Spleen (tissue), 11 donors: ENCODE measurements at regions not wholly inside any gene's neighbourhood (a gene's known extent, or its start where the extent isn't known, plus 50 kb on each side); places are given as distances from the start of the nearest gene placed in this dataset.

ENCODE experiments used
- DNase-seq: peaks from one replicate; pipeline ENCODE4 v3.0.0-alpha.2; 2020
- H3K27ac ChIP-seq, 8 donors: fragments of 200-600 bp; sonication (generic) in 7 of 8; 1 replicate in 4 of 8; 2 replicates in 4 of 8; pipeline versions ENCODE4 v1.5.0 to v1.8.0; 2016 to 2021; ENCODE audit warnings: inconsistent platforms in 4 of 8, mild to moderate bottlenecking in 4 of 8, moderate library complexity in 1 of 8
- H3K27me3 ChIP-seq, 7 donors: fragments of 200-600 bp; sonication (generic) in 6 of 7; replicated peaks in 1 of 7; 1 replicate in 4 of 7; 2 replicates in 3 of 7; pipeline versions ENCODE4 v1.5.0 to v1.8.0; 2016 to 2021; ENCODE audit warnings: inconsistent platforms in 3 of 7, mild to moderate bottlenecking in 1 of 7
- H3K36me3 ChIP-seq, 6 donors: fragments of 200-600 bp; sonication (generic) in 5 of 6; 1 replicate in 4 of 6; 2 replicates in 2 of 6; pipeline versions ENCODE4 v1.5.0 to v1.8.0; 2016 to 2021; ENCODE audit warnings: inconsistent platforms in 2 of 6
- H3K4me1 ChIP-seq, 6 donors: fragments of 200-600 bp; sonication (generic) in 5 of 6; 1 replicate in 3 of 6; 2 replicates in 3 of 6; pipeline versions ENCODE4 v1.5.0 to v1.8.0; 2016 to 2021; ENCODE audit warnings: inconsistent platforms in 3 of 6
- H3K4me3 ChIP-seq, 8 donors: fragments of 200-600 bp; sonication (generic) in 7 of 8; 1 replicate in 4 of 8; 2 replicates in 4 of 8; pipeline versions ENCODE4 v1.5.0 to v1.8.0; 2016 to 2021; ENCODE audit warnings: inconsistent platforms in 4 of 8, mild to moderate bottlenecking in 4 of 8, moderate library complexity in 2 of 8
- H3K9me3 ChIP-seq, 8 donors: fragments of 200-600 bp; sonication (generic) in 7 of 8; 1 replicate in 4 of 8; 2 replicates in 4 of 8; pipeline versions ENCODE4 v1.5.0 to v1.8.0; 2016 to 2021; ENCODE audit warnings: inconsistent platforms in 4 of 8
- POLR2A ChIP-seq, 3 donors: fragments of 450-650 bp; IDR thresholded peaks; one replicate each; pipeline ENCODE4 v1.5.1; 2017; ENCODE audit warnings: antibody characterized with exemption in 3 of 3, mild to moderate bottlenecking in 1 of 3
- POLR2AphosphoS5 ChIP-seq, 3 donors: sonication (generic); formaldehyde crosslinking; IDR thresholded peaks; one replicate each; pipeline ENCODE4 v1.5.1; 2017; ENCODE audit warnings: antibody characterized with exemption in 3 of 3
- WGBS, 5 donors: extraction: QIAGEN DNeasy Blood & Tissue Kit in 3 of 5; methylation state at CpG; one replicate each; pipeline versions ENCODE4 v1.1.5 to v1.1.7; 2013 to 2018; 5-methylcytosine and 5-hydroxymethylcytosine counted together
- intact Hi-C: fragments of 100-400 bp; cut with DNase I; formaldehyde crosslinking; loops from one replicate; pipeline ENCODE4 v1.15.0; 2023; ENCODE audit warnings: low total_unique reads
- TF ChIP-seq, protein P1 (sequence below), 11 experiments: fragments of 200-600 bp in 7 of 11; fragments of 450-650 bp in 4 of 11; sonication (generic) in 4 of 11; IDR thresholded peaks in 8 of 11; conservative IDR thresholded peaks in 3 of 11; 1 replicate in 7 of 11; 2 replicates in 4 of 11; pipeline versions ENCODE4 v1.4.0 to v1.8.0; 2016 to 2021; ENCODE audit warnings: antibody characterized with exemption in 11 of 11, inconsistent platforms in 4 of 11, mild to moderate bottlenecking in 1 of 11
- donor health status: healthy with polysubstance abuse.
- donor health status: DM: no; HTN: no; CAD: no; lungs with moderate emphysema.
- donor health status: DM: no; HTN: no; CAD: no.
- donor health status: Bipolar disorder and iron deficiency.
- donor health status: healthy.
- donor health status: DM: no; HTN: no; CAD: no.
- donor health status: DM: yes; HTN: yes; CAD: no.

DNA sequence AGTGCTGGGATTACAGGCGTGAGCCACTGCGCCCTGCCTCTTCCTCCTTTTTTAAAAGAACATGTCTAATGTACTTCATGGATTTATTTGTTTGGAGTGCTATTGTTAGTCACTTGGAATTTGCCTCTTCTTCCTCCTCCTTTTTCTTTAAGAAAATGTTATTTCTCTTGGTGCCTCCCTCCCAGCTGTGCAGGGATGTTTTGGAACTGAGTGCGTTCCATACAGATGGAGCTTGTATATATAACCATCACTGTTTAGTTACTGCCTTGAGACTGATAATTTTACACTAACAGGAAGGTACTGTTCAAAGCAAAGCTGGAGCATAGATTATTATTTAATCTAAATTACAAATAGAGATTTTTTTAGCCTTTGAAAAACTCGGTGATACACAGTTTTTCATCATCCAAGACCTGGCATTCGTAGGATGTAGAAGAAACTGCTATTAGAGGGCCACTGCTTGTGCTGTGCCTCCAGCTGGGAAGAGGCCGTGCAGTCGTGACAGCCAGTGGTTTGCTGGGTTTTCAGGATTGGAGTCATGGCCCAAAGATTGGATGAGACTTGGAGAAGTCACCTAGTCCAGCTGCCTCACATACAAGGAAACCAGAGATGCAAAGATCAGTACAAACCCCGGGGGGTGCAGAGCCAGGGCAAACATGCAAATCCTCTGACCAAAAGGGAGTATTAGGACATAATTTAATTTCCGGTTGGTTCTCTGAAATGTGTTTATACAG lies 123.1 kb downstream of the PLEKHG1 start:
- intact Hi-C loops, result no loop called here
- no peaks in the 10 kb centered on the region for H3K27me3 ChIP-seq
- H3K27ac ChIP-seq, result no peak overlapping the region
- WGBS, 5 donors, result 79 to 87% (median 83%) methylated on average over 9 of the region's 9 CpGs
- DNase-seq, result no peak
- H3K9me3 ChIP-seq, result no peaks in the 10 kb centered on the region
- peaks cover 25 to 77% (median 43%) of the 10 kb centered on the region in 6 donors for H3K4me1 ChIP-seq
- H3K4me3 ChIP-seq, result no peak overlapping the region
- TF ChIP-seq, protein P1, sequence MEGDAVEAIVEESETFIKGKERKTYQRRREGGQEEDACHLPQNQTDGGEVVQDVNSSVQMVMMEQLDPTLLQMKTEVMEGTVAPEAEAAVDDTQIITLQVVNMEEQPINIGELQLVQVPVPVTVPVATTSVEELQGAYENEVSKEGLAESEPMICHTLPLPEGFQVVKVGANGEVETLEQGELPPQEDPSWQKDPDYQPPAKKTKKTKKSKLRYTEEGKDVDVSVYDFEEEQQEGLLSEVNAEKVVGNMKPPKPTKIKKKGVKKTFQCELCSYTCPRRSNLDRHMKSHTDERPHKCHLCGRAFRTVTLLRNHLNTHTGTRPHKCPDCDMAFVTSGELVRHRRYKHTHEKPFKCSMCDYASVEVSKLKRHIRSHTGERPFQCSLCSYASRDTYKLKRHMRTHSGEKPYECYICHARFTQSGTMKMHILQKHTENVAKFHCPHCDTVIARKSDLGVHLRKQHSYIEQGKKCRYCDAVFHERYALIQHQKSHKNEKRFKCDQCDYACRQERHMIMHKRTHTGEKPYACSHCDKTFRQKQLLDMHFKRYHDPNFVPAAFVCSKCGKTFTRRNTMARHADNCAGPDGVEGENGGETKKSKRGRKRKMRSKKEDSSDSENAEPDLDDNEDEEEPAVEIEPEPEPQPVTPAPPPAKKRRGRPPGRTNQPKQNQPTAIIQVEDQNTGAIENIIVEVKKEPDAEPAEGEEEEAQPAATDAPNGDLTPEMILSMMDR (IDR thresholded peaks at IDR 0.05 in 8 of 11, conservative IDR thresholded peaks at IDR 0.05 in 3 of 11), result no peak
- TF ChIP-seq POLR2A (IDR thresholded peaks at IDR 0.05) (no peak), POLR2AphosphoS5 (IDR thresholded peaks at IDR 0.05) (no peak)
- no peaks in the 10 kb centered on the region for H3K36me3 ChIP-seq

DNA sequence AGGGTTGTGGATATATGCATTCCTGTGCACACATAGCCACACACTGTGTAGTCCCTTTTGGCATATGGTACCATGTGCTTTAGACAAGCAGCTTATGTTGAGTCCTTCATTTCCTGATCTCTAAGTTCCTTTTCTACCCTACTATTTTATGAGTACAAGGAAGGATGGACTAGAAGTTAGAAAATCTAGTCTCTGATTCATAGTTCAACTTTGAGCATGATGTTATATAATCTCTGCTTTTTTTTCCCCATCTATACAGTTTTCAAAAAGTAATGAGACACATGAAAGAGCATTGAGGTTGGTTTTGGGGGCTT lies 123.6 kb downstream of the PLEKHG1 start:
- no peak overlapping the region for H3K27ac ChIP-seq
- H3K9me3 ChIP-seq, result no peaks in the 10 kb centered on the region
- intact Hi-C loops, result no loop called here
- H3K4me3 ChIP-seq, result no peak overlapping the region
- H3K36me3 ChIP-seq, result no peaks in the 10 kb centered on the region
- peaks cover 25 to 72% (median 41%) of the 10 kb centered on the region in 6 donors for H3K4me1 ChIP-seq
- no peak for DNase-seq
- H3K27me3 ChIP-seq, result no peaks in the 10 kb centered on the region
- TF ChIP-seq POLR2A (IDR thresholded peaks at IDR 0.05), result no peak
- TF ChIP-seq, protein P1 (IDR thresholded peaks at IDR 0.05 in 8 of 11, conservative IDR thresholded peaks at IDR 0.05 in 3 of 11), result no peak
- TF ChIP-seq POLR2AphosphoS5 (IDR thresholded peaks at IDR 0.05), result no peak

- WGBS, 5 donors, result 79 to 93% (median 86%) methylated on average over 1 to 2 of the region's 2 CpGs
- intact Hi-C loops, result no loop called here
These were observed 124.2 kb downstream of the PLEKHG1 start for GRCh38 chr6:150723857-150724256.

DNA sequence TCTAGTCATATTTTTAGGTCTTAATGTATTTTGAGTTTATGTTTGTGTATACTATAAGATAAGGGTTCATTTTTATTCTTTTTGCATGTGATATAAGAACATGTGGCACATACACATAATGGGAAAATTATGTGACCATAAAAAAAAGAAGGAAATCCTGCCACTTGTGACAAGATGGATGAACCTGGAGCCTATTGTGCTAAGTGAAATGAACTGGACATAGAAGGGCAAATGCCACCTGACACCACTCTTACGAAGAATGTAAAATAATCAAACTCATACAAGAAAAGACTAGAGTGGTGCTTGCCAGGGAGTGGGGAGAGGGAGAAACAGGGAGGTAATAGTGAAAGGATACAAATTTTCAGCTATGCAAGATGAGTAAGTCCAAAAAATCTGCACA lies 126.1 kb downstream of the PLEKHG1 start:
- intact Hi-C loops, result no loop called here
- Histone ChIP-seq H3K9me3 (no peaks in the 10 kb centered on the region), H3K27me3 (no peaks in the 10 kb centered on the region), H3K4me3 (no peak overlapping the region), H3K4me1 (peaks cover 14 to 56% (median 27%) of the 10 kb centered on the region in 6 donors), H3K36me3 (peaks cover 0 to 6% (median 0%) of the 10 kb centered on the region in 6 donors), H3K27ac (no peak overlapping the region)
- TF ChIP-seq, protein P1 (IDR thresholded peaks at IDR 0.05 in 8 of 11, conservative IDR thresholded peaks at IDR 0.05 in 3 of 11), result no peak
- no peak for TF ChIP-seq POLR2AphosphoS5 (IDR thresholded peaks at IDR 0.05)
- TF ChIP-seq POLR2A (IDR thresholded peaks at IDR 0.05), result no peak
- WGBS, 5 donors, result 8 to 76% (median 73%) methylated on average over 1 of the region's 1 CpG
- no peak for DNase-seq

More at GRCh38 chr6:150723857-150724256, 124.2 kb downstream of the PLEKHG1 start:
- H3K27me3 ChIP-seq, result no peaks in the 10 kb centered on the region
- peaks cover 25 to 67% (median 38%) of the 10 kb centered on the region in 6 donors for H3K4me1 ChIP-seq
- H3K36me3 ChIP-seq, result no peaks in the 10 kb centered on the region
- no peak overlapping the region for H3K4me3 ChIP-seq
- H3K9me3 ChIP-seq, result no peaks in the 10 kb centered on the region
- H3K27ac ChIP-seq, result no peak overlapping the region
- TF ChIP-seq, protein P1 (IDR thresholded peaks at IDR 0.05 in 8 of 11, conservative IDR thresholded peaks at IDR 0.05 in 3 of 11), result no peak
- TF ChIP-seq POLR2AphosphoS5 (IDR thresholded peaks at IDR 0.05) (peak in 2 of 3 donors; percentile 16), POLR2A (IDR thresholded peaks at IDR 0.05) (no peak)
- DNase-seq, result no peak
